HepG2 (cell line): ENCODE measurements at regions not wholly inside any gene's neighbourhood (a gene's known extent, or its start where the extent isn't known, plus 50 kb on each side); places are given as distances from the start of the nearest gene placed in this dataset.

Experiments used
- CEBPB ChIP-seq: IDR thresholded peaks from 2 replicates; pipeline ENCODE4 v1.6.1; 2011; ENCODE audit warnings: low read depth, low read length, improper control_type of control experiment, borderline replicate concordance
- CTCF ChIP-seq: sonication (generic); formaldehyde crosslinking; IDR thresholded peaks from 2 replicates; pipeline ENCODE4 v1.5.0; 2020; ENCODE audit warnings: mild to moderate bottlenecking, missing genetic modification reagents, moderate library complexity
- GTF2F1 ChIP-seq: fragments of 150-350 bp; IDR thresholded peaks from 2 replicates; pipeline ENCODE4 v1.6.1; 2014; ENCODE audit warnings: low read length
- HNRNPUL1 ChIP-seq: fragments of 200-400 bp; formaldehyde crosslinking; IDR thresholded peaks from 2 replicates; pipeline ENCODE4 v1.6.1; 2017; ENCODE audit warnings: low read depth, mild to moderate bottlenecking, low read length, moderate library complexity
- HOMEZ ChIP-seq: IDR thresholded peaks from 2 replicates; pipeline ENCODE4 v1.6.1; 2016; ENCODE audit warnings: low read depth
- JUN ChIP-seq: sonication (generic); formaldehyde crosslinking; IDR thresholded peaks from 2 replicates; pipeline ENCODE4 v1.4.0; 2020; ENCODE audit warnings: mild to moderate bottlenecking, missing genetic modification reagents
- KLF9 ChIP-seq: IDR thresholded peaks from 2 replicates; pipeline ENCODE4 v1.6.1; 2016; ENCODE audit warnings: low read depth
- NFYB ChIP-seq: sonication (generic); formaldehyde crosslinking; IDR thresholded peaks from 2 replicates; pipeline ENCODE4 v1.4.0; 2020; ENCODE audit warnings: missing genetic modification reagents
- POLR2A ChIP-seq, 2 experiments: IDR thresholded peaks; 2 replicates each; pipeline ENCODE4 v1.6.1; 2011; ENCODE audit warnings: low read depth in 2 of 2, low read length in 2 of 2, mild to moderate bottlenecking in 1 of 2, moderate library complexity in 1 of 2; ENCODE audit not compliant: insufficient read depth in 1 of 2
- TAF15 ChIP-seq: fragments of 200-400 bp; formaldehyde crosslinking; IDR thresholded peaks from one replicate; pipeline ENCODE4 v1.6.1; 2018; ENCODE audit warnings: mild to moderate bottlenecking, low read depth, low read length; ENCODE audit not compliant: poor library complexity, severe bottlenecking
- ZFP36L1 ChIP-seq: sonication (generic); formaldehyde crosslinking; IDR thresholded peaks from 2 replicates; pipeline ENCODE4 v1.8.0; 2022; ENCODE audit warnings: mild to moderate bottlenecking, missing genetic modification reagents, moderate library complexity
- ZIK1 ChIP-seq: sonication (generic); formaldehyde crosslinking; IDR thresholded peaks from 2 replicates; pipeline ENCODE4 v1.5.0; 2020; ENCODE audit warnings: mild to moderate bottlenecking, low read depth, missing genetic modification reagents, borderline replicate concordance
- ZNF839 ChIP-seq: sonication (generic); formaldehyde crosslinking; IDR thresholded peaks from 2 replicates; pipeline ENCODE4 v1.4.0; 2020; ENCODE audit warnings: missing genetic modification reagents, mild to moderate bottlenecking, borderline replicate concordance
- TF ChIP-seq, protein P1 (sequence below): sonication (generic); formaldehyde crosslinking; conservative IDR thresholded peaks from 2 replicates; pipeline ENCODE4 v1.5.0; 2020; ENCODE audit warnings: missing genetic modification reagents

DNA sequence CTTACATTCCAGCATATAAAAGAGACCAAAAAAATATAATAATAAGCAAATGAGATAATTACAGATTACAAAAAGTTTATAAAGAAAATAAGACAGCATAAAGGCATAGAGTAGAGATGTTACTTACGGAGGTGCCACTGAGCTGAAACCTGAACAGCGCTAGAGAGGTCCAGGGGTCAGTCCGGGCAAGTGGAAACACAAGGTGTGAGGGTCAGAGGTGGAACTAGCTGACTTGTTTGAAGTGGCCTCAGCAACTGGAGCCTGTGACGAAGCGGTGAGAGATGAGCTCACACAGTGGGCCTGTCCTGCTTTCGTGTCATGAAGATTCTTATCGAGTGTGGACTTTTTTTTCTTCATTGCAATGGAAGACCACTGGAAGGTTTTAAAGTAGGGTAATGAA lies 288.3 kb upstream of the TANK start:
- no peak for TF ChIP-seq ZNF839 (CRISPR knock-in tag)
- TF ChIP-seq HOMEZ (CRISPR knock-in tag): no peak
- no peak for TF ChIP-seq KLF9 (CRISPR knock-in tag)
- no peak for TF ChIP-seq TAF15
- TF ChIP-seq HNRNPUL1: no peak
- no peak for TF ChIP-seq CEBPB
- no peak for TF ChIP-seq POLR2A (IDR thresholded peaks at IDR 0.05; ENCODE audit: insufficient read depth in 1 of 2, low read depth in 2 of 2, low read length in 2 of 2)
- TF ChIP-seq GTF2F1: no peak
- TF ChIP-seq, protein P1, sequence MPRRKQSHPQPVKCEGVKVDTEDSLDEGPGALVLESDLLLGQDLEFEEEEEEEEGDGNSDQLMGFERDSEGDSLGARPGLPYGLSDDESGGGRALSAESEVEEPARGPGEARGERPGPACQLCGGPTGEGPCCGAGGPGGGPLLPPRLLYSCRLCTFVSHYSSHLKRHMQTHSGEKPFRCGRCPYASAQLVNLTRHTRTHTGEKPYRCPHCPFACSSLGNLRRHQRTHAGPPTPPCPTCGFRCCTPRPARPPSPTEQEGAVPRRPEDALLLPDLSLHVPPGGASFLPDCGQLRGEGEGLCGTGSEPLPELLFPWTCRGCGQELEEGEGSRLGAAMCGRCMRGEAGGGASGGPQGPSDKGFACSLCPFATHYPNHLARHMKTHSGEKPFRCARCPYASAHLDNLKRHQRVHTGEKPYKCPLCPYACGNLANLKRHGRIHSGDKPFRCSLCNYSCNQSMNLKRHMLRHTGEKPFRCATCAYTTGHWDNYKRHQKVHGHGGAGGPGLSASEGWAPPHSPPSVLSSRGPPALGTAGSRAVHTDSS (CRISPR knock-in tag): no peak
- TF ChIP-seq CTCF: no peak
- TF ChIP-seq ZIK1 (CRISPR knock-in tag): no peak
- TF ChIP-seq NFYB (CRISPR knock-in tag): no peak
- TF ChIP-seq JUN: no peak
- TF ChIP-seq ZFP36L1 (CRISPR knock-in tag): no peak
